Testis (tissue), 2 donors: ENCODE measurements at regions not wholly inside any gene's neighbourhood (a gene's known extent, or its start where the extent isn't known, plus 50 kb on each side); places are given as distances from the start of the nearest gene placed in this dataset.

Experiments
- DNase-seq: peaks from one replicate; pipeline ENCODE4 v3.0.0-alpha.2; 2019
- H3K27ac ChIP-seq, 2 donors: fragments of 200-600 bp; sonication (generic); one replicate each; pipeline ENCODE4 v1.5.1; 2019
- H3K27me3 ChIP-seq: fragments of 200-600 bp; sonication (generic); one replicate; pipeline ENCODE4 v1.5.1; 2019
- H3K36me3 ChIP-seq: fragments of 200-600 bp; sonication (generic); one replicate; pipeline ENCODE4 v1.5.1; 2017; ENCODE audit warnings: low read depth; ENCODE audit errors: missing control alignments
- H3K4me1 ChIP-seq: fragments of 200-600 bp; sonication (generic); one replicate; pipeline ENCODE4 v1.5.1; 2019
- H3K4me3 ChIP-seq, 2 donors: fragments of 200-600 bp; sonication (generic); one replicate each; pipeline ENCODE4 v1.5.1; 2017 to 2019
- H3K9me3 ChIP-seq: fragments of 200-600 bp; sonication (generic); one replicate; pipeline ENCODE4 v1.5.1; 2017
- CTCF ChIP-seq, 3 experiments: fragments of 450-650 bp in 2 of 3; fragments of 200-600 bp in 1 of 3; sonication (generic) in 1 of 3; IDR thresholded peaks; one replicate each; pipeline ENCODE4 v1.5.1; 2016 to 2019; ENCODE audit warnings: antibody characterized with exemption in 3 of 3, mild to moderate bottlenecking in 2 of 3, moderate library complexity in 1 of 3
- POLR2A ChIP-seq: fragments of 450-650 bp; IDR thresholded peaks from one replicate; pipeline ENCODE4 v1.6.1; 2017; ENCODE audit warnings: antibody characterized with exemption, mild to moderate bottlenecking, moderate library complexity
- WGBS, 2 donors: methylation state at CpG; one replicate each; pipeline ENCODE4 v1.1.5; 2018; 5-methylcytosine and 5-hydroxymethylcytosine counted together
- intact Hi-C: fragments of 100-400 bp; cut with DNase I; formaldehyde crosslinking; loops from one replicate; pipeline ENCODE4 v1.15.1; 2023; ENCODE audit warnings: low total_unique reads

DNA sequence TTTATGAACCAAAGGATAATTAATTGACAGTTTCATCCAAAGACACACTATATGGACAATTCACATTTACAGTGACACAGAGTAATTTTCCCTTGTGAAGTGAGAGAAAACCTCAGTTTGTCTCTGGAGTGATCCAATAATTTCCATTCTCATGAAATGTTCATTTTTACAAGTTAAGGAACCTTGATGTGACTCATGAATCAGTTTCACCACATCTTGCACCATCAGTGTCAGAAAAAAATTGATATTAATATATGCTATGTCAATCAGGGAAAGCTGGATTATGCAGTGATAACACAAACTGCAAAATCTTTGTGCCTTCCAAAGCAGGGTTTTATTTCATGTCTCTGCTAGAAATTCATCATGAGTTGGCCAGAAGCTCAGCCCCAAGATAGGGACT is 348.1 kb downstream of the ARPP21 start:
- Histone ChIP-seq H3K4me3 (no peak overlapping the region), H3K4me1 (no peaks in the 10 kb centered on the region), H3K36me3 (no peaks in the 10 kb centered on the region), H3K27me3 (no peaks in the 10 kb centered on the region), H3K27ac (no peak overlapping the region), H3K9me3 (no peaks in the 10 kb centered on the region)
- intact Hi-C loops, result no loop called here
- DNase-seq, result no peak
- TF ChIP-seq CTCF (IDR thresholded peaks at IDR 0.05) (no peak), POLR2A (no peak)

GRCh38 chr3:35992041-35992440 is 352.7 kb downstream of the ARPP21 start:
- Histone ChIP-seq H3K4me3 (no peak overlapping the region), H3K27ac (no peak overlapping the region), H3K4me1 (no peaks in the 10 kb centered on the region), H3K27me3 (no peaks in the 10 kb centered on the region), H3K36me3 (no peaks in the 10 kb centered on the region), H3K9me3 (no peaks in the 10 kb centered on the region)
- intact Hi-C loops, result no loop called here
- DNase-seq, result no peak
- 60 to 63% methylated on average over 2 of the region's 2 CpGs for WGBS, 2 donors
- TF ChIP-seq POLR2A (no peak), CTCF (IDR thresholded peaks at IDR 0.05) (no peak)

DNA sequence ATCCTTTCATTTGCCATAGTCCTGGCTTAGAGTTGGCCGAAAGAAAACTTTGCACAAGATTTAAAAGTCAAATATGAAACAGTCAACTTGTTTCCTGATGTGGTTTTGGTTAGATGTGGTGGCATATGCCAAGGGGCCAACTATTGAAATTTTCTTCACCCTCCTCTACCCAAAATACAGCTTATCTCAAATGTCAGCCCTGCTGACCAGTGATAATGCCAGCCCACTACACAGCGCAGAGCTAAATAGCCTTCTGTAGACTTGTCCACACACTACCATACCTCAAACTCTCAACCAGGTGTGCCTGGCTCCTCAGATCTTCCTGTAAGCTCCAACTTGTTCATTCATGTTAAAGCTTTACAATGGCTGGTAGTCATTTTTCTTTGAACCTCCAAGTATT is 368.5 kb upstream of the STAC start:
- Histone ChIP-seq H3K27me3 (no peaks in the 10 kb centered on the region), H3K27ac (no peak overlapping the region), H3K4me1 (no peaks in the 10 kb centered on the region), H3K4me3 (no peak overlapping the region), H3K9me3 (no peaks in the 10 kb centered on the region), H3K36me3 (no peaks in the 10 kb centered on the region)
- intact Hi-C loops, result no loop called here
- WGBS, 2 donors, result 75 to 91% methylated on average over 2 of the region's 2 CpGs
- DNase-seq, result no peak
- TF ChIP-seq POLR2A (no peak), CTCF (IDR thresholded peaks at IDR 0.05) (no peak)

DNA sequence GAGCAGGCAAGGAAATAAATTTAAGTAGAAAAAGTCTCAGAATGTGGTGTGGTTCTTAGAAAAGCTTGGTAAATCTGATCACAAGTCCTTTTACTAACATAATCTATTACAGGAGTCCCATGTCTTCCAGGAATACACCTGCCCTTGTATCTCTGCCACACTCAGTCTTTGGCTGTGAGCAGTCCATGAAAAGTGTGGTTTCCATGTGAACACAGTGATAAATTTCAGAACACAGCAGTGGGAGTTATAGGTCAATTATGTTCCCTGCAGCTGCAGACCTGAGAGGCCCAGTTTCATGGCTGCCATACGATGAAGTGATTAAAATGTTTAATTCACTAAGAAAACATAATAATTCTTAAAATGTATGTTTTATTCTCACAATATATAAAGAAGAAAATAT is 366.9 kb upstream of the STAC start:
- no peaks in the 10 kb centered on the region for H3K27me3 ChIP-seq
- DNase-seq, result no peak
- H3K4me3 ChIP-seq, result no peak overlapping the region
- no peaks in the 10 kb centered on the region for H3K36me3 ChIP-seq
- no peaks in the 10 kb centered on the region for H3K9me3 ChIP-seq
- intact Hi-C loops, result no loop called here
- TF ChIP-seq CTCF (IDR thresholded peaks at IDR 0.05) (no peak), POLR2A (no peak)
- H3K27ac ChIP-seq, result no peak overlapping the region
- WGBS, 2 donors, result 26 to 36% methylated on average over 1 of the region's 1 CpG
- H3K4me1 ChIP-seq, result no peaks in the 10 kb centered on the region

GRCh38 chr3:36025232-36025631 is 355.1 kb upstream of the STAC start:
- Histone ChIP-seq H3K9me3 (no peaks in the 10 kb centered on the region), H3K4me1 (no peaks in the 10 kb centered on the region), H3K27me3 (no peaks in the 10 kb centered on the region), H3K4me3 (no peak overlapping the region), H3K27ac (no peak overlapping the region), H3K36me3 (no peaks in the 10 kb centered on the region)
- no peak for TF ChIP-seq POLR2A
- no peak for DNase-seq
- intact Hi-C loops, result no loop called here
- 85 to 90% methylated on average over 3 of the region's 3 CpGs for WGBS, 2 donors
